Body of pancreas (tissue), 4 donors: ENCODE measurements at regions not wholly inside any gene's neighbourhood (a gene's known extent, or its start where the extent isn't known, plus 50 kb on each side); places are given as distances from the start of the nearest gene placed in this dataset.

Experiments used
- POLR2A ChIP-seq, 3 donors: fragments of 450-650 bp; IDR thresholded peaks; one replicate each; pipeline ENCODE4 v1.6.1; 2016; ENCODE audit warnings: antibody characterized with exemption in 3 of 3, mild to moderate bottlenecking in 2 of 3
- TF ChIP-seq, protein P1 (sequence below), 7 experiments: fragments of 450-650 bp in 4 of 7; fragments of 200-600 bp in 3 of 7; sonication (generic) in 3 of 7; IDR thresholded peaks; one replicate each; pipeline ENCODE4 v1.5.1; 2016 to 2019; ENCODE audit warnings: antibody characterized with exemption in 7 of 7

DNA sequence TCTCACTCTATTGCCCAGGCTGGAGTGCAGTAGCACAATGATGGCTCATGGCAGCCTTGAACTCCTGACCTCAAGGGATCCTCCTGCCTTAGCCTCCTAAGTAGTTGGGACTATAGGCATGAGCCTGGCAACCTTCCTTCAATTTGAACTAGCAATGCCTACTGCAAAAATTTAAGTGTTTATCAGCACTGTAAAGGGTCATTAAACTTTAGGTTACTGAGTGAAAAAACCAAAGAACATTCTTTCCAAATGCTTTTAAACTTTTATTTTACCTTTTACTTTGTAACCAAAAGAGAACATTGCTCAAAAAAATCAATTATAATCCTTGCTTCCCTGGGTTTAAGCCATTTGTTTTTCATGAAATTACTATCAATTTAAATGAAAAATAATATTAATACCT is 101.0 kb upstream of the NHSL1 start:
- TF ChIP-seq, protein P1, sequence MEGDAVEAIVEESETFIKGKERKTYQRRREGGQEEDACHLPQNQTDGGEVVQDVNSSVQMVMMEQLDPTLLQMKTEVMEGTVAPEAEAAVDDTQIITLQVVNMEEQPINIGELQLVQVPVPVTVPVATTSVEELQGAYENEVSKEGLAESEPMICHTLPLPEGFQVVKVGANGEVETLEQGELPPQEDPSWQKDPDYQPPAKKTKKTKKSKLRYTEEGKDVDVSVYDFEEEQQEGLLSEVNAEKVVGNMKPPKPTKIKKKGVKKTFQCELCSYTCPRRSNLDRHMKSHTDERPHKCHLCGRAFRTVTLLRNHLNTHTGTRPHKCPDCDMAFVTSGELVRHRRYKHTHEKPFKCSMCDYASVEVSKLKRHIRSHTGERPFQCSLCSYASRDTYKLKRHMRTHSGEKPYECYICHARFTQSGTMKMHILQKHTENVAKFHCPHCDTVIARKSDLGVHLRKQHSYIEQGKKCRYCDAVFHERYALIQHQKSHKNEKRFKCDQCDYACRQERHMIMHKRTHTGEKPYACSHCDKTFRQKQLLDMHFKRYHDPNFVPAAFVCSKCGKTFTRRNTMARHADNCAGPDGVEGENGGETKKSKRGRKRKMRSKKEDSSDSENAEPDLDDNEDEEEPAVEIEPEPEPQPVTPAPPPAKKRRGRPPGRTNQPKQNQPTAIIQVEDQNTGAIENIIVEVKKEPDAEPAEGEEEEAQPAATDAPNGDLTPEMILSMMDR (IDR thresholded peaks at IDR 0.05) = no peak
- no peak for TF ChIP-seq POLR2A (IDR thresholded peaks at IDR 0.05)
